ENCODE measurements at regions not wholly inside any gene's neighbourhood (a gene's known extent, or its start where the extent isn't known, plus 50 kb on each side); places are given as distances from the start of the nearest gene placed in this dataset.

- no peak for TF ChIP-seq CTCF (IDR thresholded peaks at IDR 0.05)
- TF ChIP-seq POLR2A (IDR thresholded peaks at IDR 0.05) = no peak
- TF ChIP-seq EP300 (IDR thresholded peaks at IDR 0.05) = no peak
Measured at GRCh38 chr2:137748533-137748932, 215.7 kb upstream of the HNMT start.
